ENCODE measurements at regions not wholly inside any gene's neighbourhood (a gene's known extent, or its start where the extent isn't known, plus 50 kb on each side); places are given as distances from the start of the nearest gene placed in this dataset.

DNA sequence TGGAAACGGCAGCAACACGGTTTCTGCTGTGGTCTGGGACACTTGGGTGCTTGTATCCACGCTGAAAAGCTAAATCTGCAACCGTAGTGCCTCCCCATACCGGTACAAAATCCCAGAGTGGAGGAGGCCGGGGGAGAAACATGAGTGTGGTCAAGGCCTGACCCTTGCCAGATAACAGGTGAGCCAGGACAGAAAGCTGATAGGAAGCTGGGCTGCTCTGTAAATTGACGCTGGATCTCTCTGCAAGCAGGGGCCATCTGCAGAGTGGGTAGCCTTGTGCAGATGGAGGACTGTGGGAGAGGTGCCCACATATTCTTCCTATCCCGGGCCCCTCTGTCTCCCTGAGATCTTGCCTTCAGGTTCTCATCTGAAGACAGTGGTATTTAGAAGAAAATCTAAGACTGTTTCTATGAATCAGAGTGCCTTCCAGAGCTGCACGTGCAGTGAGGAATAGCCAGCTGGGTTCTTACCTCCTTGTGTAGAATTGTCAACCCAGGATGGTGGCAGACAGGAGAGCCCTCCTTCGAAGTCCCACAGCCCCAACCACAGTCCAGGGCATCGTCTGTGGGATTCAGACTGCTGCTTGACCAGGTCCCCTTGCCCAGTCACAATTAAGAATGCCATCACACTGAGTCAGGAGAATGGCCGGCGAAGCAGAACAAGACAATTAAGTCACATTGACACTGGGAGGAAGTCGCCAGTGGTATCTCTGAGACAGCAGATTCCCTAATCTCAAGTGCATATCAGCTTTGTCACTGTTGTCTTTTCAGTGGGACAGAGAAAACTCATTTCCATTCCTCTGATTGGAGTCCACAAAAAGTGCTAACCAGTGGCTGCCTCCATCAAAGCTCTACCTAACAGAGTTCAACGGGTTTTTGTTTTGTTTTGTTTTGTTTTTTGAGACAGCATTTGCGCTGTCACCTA lies 100.0 kb upstream of the RIPOR2 start:
- Histone ChIP-seq H3K4ac (replicated peaks; ENCODE audit: insufficient read length, low read depth, low read length) (no peak overlapping the region), H3K4me3 (ENCODE audit: extremely low read depth in 1 of 4, insufficient read depth in 2 of 4, low read depth in 3 of 4, low read length in 4 of 4) (no peak overlapping the region), H4K8ac (ENCODE audit: extremely low read depth, insufficient read depth, low read length) (peak overlapping the region; percentile 1; the same call in 1 of the 2 replicates), H3K9me3 (ENCODE audit: insufficient read depth in 2 of 2, low read depth in 1 of 2, low read length in 1 of 2) (no peaks in the 10 kb centered on the region), H3K4me2 (ENCODE audit: insufficient read depth in 1 of 2, low read depth in 2 of 2, low read length in 2 of 2) (no peak overlapping the region), H3K9ac (replicated peaks in 1 of 4; ENCODE audit: extremely low read depth in 1 of 4, low read depth in 3 of 4, low read length in 3 of 4) (no peak overlapping the region), H2BK5ac (ENCODE audit: low read depth, low read length) (no peak overlapping the region), H4K5ac (ENCODE audit: insufficient read length, low read depth, low read length) (no peak overlapping the region), H3K23ac (ENCODE audit: insufficient read length) (no peak overlapping the region), H2AK5ac (ENCODE audit: low read depth, low read length) (no peak overlapping the region), H3K56ac (replicated peaks; ENCODE audit: insufficient read length, low read depth, low read length) (no peak overlapping the region), H3K36me3 (ENCODE audit: control insufficient read depth in 2 of 4, insufficient read depth in 4 of 4, low read length in 3 of 4) (no peaks in the 10 kb centered on the region), H2BK120ac (replicated peaks; ENCODE audit: low read depth, low read length) (no peak overlapping the region), H4K91ac (replicated peaks; ENCODE audit: insufficient read length, low read length) (no peak overlapping the region), H3K18ac (ENCODE audit: extremely low read depth, low read length) (no peak overlapping the region), H3K23me2 (ENCODE audit: low read depth, low read length) (no peaks in the 10 kb centered on the region), H3K79me1 (ENCODE audit: low read depth, low read length) (no peaks in the 10 kb centered on the region), H4K20me1 (replicated peaks in 1 of 2; ENCODE audit: control insufficient read depth in 1 of 2, insufficient read depth in 2 of 2, low read length in 2 of 2) (no peaks in the 10 kb centered on the region), H3K27ac (ENCODE audit: low read depth, low read length) (no peak overlapping the region), H3K14ac (ENCODE audit: insufficient read length) (no peak overlapping the region), H3K4me1 (replicated peaks in 1 of 4; ENCODE audit: control insufficient read depth in 3 of 4, insufficient read depth in 4 of 4, low read length in 3 of 4) (no peaks in the 10 kb centered on the region), H2BK12ac (ENCODE audit: low read depth, low read length) (no peak overlapping the region), H2BK20ac (ENCODE audit: low read length) (no peak overlapping the region), H3K79me2 (ENCODE audit: control insufficient read depth in 1 of 2, insufficient read depth in 2 of 2, low read length in 2 of 2) (no peaks in the 10 kb centered on the region), H2BK15ac (ENCODE audit: low read length) (no peak overlapping the region), H2AFZ (ENCODE audit: low read length) (peak overlapping the region; percentile 84), H3K27me3 (replicated peaks in 1 of 4; ENCODE audit: control insufficient read depth in 3 of 4, extremely low read depth in 1 of 4, insufficient read depth in 3 of 4, low read length in 3 of 4) (no peaks in the 10 kb centered on the region)
- TF ChIP-seq NANOG (IDR thresholded peaks at IDR 0.05; ENCODE audit: insufficient read depth, low read depth, low read length, poor library complexity, severe bottlenecking) = no peak
- TF ChIP-seq TAF1 (IDR thresholded peaks at IDR 0.05; ENCODE audit: low read depth, low read length) = no peak
- TF ChIP-seq SIRT6 (IDR thresholded peaks at IDR 0.05; ENCODE audit: low read length) = no peak
- no peak for TF ChIP-seq POLR2AphosphoS5 (IDR thresholded peaks at IDR 0.05; ENCODE audit: low read depth, low read length)
- TF ChIP-seq POU5F1 (IDR thresholded peaks at IDR 0.05; ENCODE audit: low read depth, low read length) = no peak
- TF ChIP-seq, protein P1, sequence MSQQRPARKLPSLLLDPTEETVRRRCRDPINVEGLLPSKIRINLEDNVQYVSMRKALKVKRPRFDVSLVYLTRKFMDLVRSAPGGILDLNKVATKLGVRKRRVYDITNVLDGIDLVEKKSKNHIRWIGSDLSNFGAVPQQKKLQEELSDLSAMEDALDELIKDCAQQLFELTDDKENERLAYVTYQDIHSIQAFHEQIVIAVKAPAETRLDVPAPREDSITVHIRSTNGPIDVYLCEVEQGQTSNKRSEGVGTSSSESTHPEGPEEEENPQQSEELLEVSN (IDR thresholded peaks at IDR 0.05) = no peak
- ChIA-PET CTCF (ENCODE audit: partially characterized antibody) (interaction anchor here (0.9 to 5.4 kb wide), 7 partner anchors 10 to 179 kb away, joined by 3 to 32 read pairs (median 6); no protein-coding TSS in a partner anchor), POLR2A (ENCODE audit: partially characterized antibody) (no interaction called here)
- WGBS, 2 experiments (ENCODE audit: extremely low coverage in 1 of 2, insufficient coverage in 1 of 2, insufficient read length in 1 of 2, insufficient replicate concordance in 2 of 2, low coverage in 1 of 2, low lambda C conversion rate in 2 of 2, missing lambda C conversion rate in 1 of 2) = 86% methylated on average over 16 of the region's 16 CpGs; no CpG with 5 or more reads in 1 of the 2 experiments
- DNase-seq (ENCODE audit: low read depth in 1 of 2, low spot score in 2 of 2) (no peak), FAIRE-seq (no peak)

Measured in H1 (cell line).